Pulmonary artery endothelial cell (primary cell): ENCODE measurements at regions not wholly inside any gene's neighbourhood (a gene's known extent, or its start where the extent isn't known, plus 50 kb on each side); places are given as distances from the start of the nearest gene placed in this dataset.

Source experiments
- DNase-seq: peaks from one replicate; pipeline ENCODE4 v3.0.0-alpha.2; 2011; ENCODE audit warnings: low read depth, low spot score

DNA sequence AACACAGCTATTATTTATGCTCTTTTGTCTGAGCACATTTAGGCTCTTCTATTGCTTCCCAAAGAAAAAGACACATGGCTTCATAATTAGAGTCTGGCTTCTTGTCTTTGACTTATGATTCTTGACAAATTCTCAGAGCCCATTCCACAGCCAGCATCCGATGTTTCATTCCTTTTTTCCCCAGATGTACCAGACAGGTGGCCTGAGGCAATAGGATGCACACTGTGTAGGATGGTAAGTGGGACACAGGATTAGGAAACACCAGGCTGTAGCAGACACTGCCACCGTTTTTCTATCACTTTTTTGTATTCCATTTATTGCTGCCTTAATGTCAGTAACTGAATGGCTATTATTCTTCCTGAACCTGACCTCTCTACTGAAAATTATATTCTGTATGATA lies 188.9 kb upstream of the CDIN1 start:
- no peak for DNase-seq

- DNase-seq: no peak
Measured at GRCh38 chr15:36392676-36393266, 186.7 kb upstream of the CDIN1 start.

GRCh38 chr15:36398212-36398611 lies 181.2 kb upstream of the CDIN1 start:
- DNase-seq: no peak

GRCh38 chr15:36399276-36399675 lies 180.2 kb upstream of the CDIN1 start:
- DNase-seq: no peak

GRCh38 chr15:36400936-36401585 lies 178.4 kb upstream of the CDIN1 start:
- DNase-seq: no peak

DNA sequence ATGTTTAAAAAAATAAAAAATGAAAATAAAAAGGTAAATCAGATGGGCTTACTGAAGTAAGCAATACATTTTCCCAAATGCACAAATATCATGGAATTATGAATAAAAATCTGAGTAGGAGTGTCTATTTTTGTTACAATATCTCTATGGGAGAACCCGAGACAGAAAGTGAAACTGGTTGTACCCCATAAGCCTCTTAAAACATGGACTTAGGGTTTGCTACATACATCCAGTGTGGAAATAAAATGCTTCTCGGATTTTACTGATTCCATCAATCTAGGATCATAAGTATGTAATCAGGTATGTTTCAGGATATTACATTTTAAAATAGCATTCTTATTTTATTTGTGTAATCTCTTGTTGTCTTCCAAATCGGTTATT lies 177.8 kb upstream of the CDIN1 start:
- no peak for DNase-seq

GRCh38 chr15:36403351-36403750 lies 176.1 kb upstream of the CDIN1 start:
- DNase-seq: no peak

DNA sequence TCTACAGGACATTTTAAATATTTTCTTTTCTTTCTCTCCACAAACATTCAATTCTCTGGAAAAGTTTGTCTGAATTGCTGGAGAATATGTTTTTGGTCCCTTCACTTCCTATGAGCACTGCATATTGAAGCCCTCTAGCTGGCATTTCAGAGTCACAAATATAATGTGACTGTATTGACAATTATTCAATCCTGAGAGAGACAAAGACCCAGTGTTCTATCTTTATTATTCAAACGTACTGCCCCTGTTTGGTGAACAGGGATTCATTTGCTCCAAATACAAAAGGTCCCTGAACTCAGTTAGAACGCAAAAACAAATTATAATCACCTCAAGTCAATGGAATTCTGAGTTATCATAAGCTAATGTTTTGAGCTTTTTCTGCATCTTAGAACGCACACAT lies 173.1 kb upstream of the CDIN1 start:
- DNase-seq: no peak

- DNase-seq: no peak
Measured at GRCh38 chr15:36406911-36407310, 172.5 kb upstream of the CDIN1 start.

GRCh38 chr15:36407647-36408046 lies 171.8 kb upstream of the CDIN1 start:
- DNase-seq: no peak

DNA sequence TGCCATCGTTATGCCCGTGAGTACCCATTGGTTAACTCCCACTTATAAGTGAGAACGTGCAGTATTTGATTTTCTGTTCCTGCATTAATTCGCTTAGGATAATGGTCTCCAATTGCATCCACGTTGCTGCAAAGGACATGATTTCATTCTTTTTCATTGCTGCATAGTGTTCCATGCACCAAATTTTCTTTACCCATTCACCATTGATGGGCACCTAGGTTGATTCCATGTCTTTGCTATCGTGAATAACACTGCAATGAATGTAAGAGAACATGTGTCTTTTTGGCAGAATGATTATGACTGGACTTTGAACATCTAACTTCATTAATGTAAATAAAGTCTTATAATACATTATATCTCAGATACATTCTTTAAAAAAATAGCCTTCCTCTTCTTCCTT lies 169.6 kb upstream of the CDIN1 start:
- DNase-seq: no peak

- no peak for DNase-seq
Measured at GRCh38 chr15:36414670-36415069, 164.8 kb upstream of the CDIN1 start.

DNA sequence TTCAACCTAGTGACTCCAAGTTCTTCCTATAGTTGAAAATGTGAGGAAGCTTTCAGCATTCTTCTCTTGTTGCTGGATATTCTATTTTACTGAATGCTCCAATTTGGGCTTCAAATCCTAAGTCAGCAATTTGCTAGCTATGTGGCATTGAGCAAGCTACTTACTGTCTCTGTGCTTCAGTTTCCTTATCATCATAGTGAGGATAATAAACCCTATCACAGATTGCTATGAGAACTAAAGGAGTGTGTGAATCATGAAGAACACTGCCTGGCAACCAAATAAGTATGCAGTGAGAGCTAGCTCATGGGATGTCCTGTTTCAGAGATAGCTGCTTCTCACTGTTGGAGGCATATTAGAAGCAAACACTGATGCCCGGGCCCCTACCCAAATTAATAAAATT lies 163.8 kb upstream of the CDIN1 start:
- DNase-seq: no peak

GRCh38 chr15:36422631-36423030 lies 156.8 kb upstream of the CDIN1 start:
- DNase-seq: no peak

GRCh38 chr15:36426691-36427090 lies 152.7 kb upstream of the CDIN1 start:
- no peak for DNase-seq

DNA sequence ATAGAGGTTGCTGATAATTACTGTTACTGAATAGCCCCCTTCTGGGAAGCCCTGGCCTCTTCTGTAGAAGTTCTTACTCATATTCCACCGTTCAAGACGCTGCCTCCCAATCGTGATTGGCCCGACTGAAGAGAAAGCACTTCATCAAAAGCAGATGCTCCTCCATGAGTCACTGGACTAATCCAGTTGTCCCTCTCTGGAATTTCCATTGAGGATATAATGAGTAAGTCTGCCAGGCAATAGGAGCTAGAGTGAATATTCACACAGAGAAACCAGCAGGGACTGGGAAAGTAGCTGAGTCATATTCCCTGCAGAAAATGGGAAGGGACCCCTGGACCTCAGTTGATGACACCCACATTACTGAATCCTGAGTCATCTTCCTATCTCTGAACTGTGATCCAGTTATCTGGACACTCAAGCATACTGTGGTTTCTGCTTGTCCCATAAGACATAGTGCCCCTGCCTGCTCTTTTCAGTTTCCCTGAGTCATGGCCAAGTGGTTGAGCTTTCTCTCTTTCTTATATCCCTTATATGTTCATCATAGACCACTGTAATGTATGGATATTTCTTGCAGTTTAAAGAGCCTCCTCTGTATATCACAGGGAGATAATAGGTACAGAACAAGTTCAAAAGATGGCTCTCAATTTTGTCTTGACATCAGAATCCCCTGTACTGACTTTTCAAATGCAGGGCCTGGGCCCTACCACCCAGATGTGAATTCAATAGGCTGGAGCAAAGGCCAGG lies 151.2 kb upstream of the CDIN1 start:
- peak; percentile 90 for DNase-seq

GRCh38 chr15:36429707-36430106 lies 149.7 kb upstream of the CDIN1 start:
- DNase-seq: no peak

DNA sequence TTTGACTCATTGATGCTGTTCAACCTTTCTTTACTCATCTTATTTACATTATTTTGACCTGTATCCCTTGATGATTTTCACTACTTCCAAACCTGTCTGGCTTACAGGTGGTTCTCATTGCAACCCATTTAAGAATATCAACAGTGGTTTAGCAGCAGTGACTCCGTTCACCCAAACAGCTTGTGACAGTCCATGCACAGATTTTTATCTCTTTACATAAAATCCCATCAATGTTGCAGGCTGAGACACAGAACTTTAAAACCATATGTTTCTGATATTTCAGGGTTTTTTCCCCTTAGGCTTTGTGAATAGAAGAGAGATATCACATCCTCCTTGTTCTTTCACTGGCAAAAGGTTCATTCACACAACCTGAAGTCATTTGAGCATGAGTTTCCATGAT lies 149.1 kb upstream of the CDIN1 start:
- no peak for DNase-seq

GRCh38 chr15:36430726-36431265 lies 148.6 kb upstream of the CDIN1 start:
- no peak for DNase-seq

DNA sequence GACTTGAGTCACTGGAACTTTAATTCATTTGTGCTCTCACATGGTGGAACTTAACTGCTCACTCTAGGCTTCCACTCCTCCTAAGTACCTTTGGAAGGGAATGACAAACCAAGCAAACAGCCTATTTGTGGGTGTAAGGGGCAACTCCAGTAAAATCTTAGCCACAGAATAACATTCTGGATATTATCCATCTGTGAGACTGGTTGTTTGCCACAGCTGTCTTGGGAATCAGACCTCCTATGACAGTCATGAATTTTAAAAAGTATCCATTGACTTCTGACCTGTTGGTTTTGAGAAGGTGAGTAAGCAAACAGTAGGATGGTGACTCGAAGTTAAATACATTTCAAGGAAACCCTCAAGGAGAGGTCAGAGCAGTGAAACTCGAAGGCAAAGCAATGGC lies 147.3 kb upstream of the CDIN1 start:
- no peak for DNase-seq

- no peak for DNase-seq
Measured at GRCh38 chr15:36434177-36434576, 145.2 kb upstream of the CDIN1 start.

DNA sequence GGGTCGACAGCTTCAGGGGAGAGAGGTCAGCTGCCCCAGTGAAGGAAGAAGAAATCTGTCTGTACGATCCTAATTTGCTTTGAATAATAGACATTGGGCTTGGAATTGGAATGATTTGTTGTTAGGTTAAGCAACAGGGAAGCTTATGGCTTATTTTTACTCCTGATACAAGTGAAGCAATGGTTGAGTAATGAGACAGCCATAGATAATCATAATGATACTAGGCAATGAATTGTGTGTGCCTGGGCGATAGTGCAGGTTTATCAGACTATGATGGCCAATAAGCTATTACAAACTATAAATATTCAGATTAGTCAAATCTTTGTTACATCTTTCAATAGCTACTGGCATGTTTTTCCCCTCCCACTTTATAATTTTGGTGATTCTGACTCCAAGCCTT lies 140.9 kb upstream of the CDIN1 start:
- no peak for DNase-seq

DNA sequence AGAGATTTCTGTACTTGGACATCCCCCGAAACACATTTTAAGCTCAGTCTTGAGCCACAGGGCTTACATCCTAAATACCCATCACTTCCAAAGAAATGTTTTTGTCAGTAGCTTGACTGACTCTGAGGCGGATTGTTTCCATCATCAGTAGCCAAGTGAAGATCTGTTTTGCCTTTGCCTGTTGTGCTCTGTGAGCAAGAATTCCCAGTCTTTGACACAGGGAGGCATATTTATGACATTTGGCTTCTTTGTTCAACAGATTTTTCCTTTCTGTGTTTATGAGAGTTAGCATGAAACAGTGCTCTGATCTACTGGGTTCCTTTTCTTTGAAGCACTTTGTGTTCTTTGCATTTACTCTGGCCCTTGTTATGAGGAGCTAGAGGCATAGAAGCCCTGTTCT lies 132.1 kb upstream of the CDIN1 start:
- DNase-seq: no peak
